Parathyroid adenoma (tissue), 2 donors: ENCODE measurements at regions not wholly inside any gene's neighbourhood (a gene's known extent, or its start where the extent isn't known, plus 50 kb on each side); places are given as distances from the start of the nearest gene placed in this dataset.
"Not testable (repeated sequence)": the region's sequence is repeated elsewhere in the genome, so short reads cannot be mapped to it uniquely, and the experiment has no call there.

Source experiments
- H2AFZ ChIP-seq: fragments of 300-600 bp; sonication (generic); one replicate; pipeline ENCODE4 v1.7.0; 2017; ENCODE audit warnings: antibody characterized with exemption, mild to moderate bottlenecking
- H3K27ac ChIP-seq: fragments of 300-600 bp; sonication (generic); one replicate; pipeline ENCODE4 v1.7.0; 2017
- H3K27me3 ChIP-seq: fragments of 300-600 bp; sonication (generic); one replicate; pipeline ENCODE4 v1.7.0; 2017; ENCODE audit warnings: low read length; ENCODE audit not compliant: control insufficient read depth, insufficient read depth
- H3K36me3 ChIP-seq: fragments of 300-600 bp; sonication (generic); one replicate; pipeline ENCODE4 v1.7.0; 2017; ENCODE audit warnings: low read length; ENCODE audit not compliant: control insufficient read depth, insufficient read depth
- H3K4me1 ChIP-seq: fragments of 300-600 bp; sonication (generic); one replicate; pipeline ENCODE4 v1.7.0; 2017; ENCODE audit warnings: control low read depth
- H3K4me2 ChIP-seq: fragments of 300-600 bp; sonication (generic); one replicate; pipeline ENCODE4 v1.7.0; 2017; ENCODE audit warnings: low read length
- H3K4me3 ChIP-seq: fragments of 300-600 bp; sonication (generic); one replicate; pipeline ENCODE4 v1.7.0; 2017; ENCODE audit warnings: low read depth, low read length
- H3K79me2 ChIP-seq: fragments of 300-600 bp; sonication (generic); one replicate; pipeline ENCODE4 v1.7.0; 2017; ENCODE audit warnings: control low read depth
- H3K9ac ChIP-seq: fragments of 300-600 bp; sonication (generic); one replicate; pipeline ENCODE4 v1.7.0; 2017; ENCODE audit warnings: mild to moderate bottlenecking
- H3K9me3 ChIP-seq: fragments of 300-600 bp; sonication (generic); one replicate; pipeline ENCODE4 v1.7.0; 2017; ENCODE audit warnings: low read length; ENCODE audit not compliant: control insufficient read depth
- TF ChIP-seq, protein P1 (sequence below): fragments of 300-600 bp; sonication (generic); IDR thresholded peaks from one replicate; pipeline ENCODE4 v1.7.0; 2017; ENCODE audit warnings: antibody characterized with exemption, mild to moderate bottlenecking
- donor health status: primary hyperparathyroidism.

DNA sequence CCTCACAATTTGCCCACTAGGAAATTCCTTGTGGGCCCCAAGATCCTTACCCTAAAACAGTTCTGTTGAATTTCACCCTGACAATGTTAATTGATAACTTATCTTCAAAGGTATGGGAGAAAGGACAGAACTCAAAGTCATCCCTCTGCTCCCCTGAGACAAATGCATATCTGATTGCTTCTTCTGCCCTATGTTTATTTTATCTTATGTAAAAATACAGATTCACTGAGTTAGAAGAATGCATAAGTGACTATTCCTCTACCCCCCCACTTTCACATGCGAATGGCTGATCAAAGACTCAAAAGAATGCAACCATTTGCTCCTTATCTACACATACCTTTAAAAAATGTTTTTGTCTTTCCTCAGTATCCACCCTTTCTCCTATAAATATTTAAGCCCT, 235.7 kb upstream of the SEMA3C start:
- Histone ChIP-seq H3K4me1 (no peaks in the 10 kb centered on the region), H3K4me2 (no peak overlapping the region), H3K79me2 (no peaks in the 10 kb centered on the region), H3K4me3 (no peak overlapping the region), H3K27ac (no peak overlapping the region), H2AFZ (no peak overlapping the region), H3K36me3 (no peaks in the 10 kb centered on the region), H3K27me3 (no peaks in the 10 kb centered on the region), H3K9ac (no peak overlapping the region), H3K9me3 (no peaks in the 10 kb centered on the region)
- TF ChIP-seq, protein P1, sequence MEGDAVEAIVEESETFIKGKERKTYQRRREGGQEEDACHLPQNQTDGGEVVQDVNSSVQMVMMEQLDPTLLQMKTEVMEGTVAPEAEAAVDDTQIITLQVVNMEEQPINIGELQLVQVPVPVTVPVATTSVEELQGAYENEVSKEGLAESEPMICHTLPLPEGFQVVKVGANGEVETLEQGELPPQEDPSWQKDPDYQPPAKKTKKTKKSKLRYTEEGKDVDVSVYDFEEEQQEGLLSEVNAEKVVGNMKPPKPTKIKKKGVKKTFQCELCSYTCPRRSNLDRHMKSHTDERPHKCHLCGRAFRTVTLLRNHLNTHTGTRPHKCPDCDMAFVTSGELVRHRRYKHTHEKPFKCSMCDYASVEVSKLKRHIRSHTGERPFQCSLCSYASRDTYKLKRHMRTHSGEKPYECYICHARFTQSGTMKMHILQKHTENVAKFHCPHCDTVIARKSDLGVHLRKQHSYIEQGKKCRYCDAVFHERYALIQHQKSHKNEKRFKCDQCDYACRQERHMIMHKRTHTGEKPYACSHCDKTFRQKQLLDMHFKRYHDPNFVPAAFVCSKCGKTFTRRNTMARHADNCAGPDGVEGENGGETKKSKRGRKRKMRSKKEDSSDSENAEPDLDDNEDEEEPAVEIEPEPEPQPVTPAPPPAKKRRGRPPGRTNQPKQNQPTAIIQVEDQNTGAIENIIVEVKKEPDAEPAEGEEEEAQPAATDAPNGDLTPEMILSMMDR, result no peak

DNA sequence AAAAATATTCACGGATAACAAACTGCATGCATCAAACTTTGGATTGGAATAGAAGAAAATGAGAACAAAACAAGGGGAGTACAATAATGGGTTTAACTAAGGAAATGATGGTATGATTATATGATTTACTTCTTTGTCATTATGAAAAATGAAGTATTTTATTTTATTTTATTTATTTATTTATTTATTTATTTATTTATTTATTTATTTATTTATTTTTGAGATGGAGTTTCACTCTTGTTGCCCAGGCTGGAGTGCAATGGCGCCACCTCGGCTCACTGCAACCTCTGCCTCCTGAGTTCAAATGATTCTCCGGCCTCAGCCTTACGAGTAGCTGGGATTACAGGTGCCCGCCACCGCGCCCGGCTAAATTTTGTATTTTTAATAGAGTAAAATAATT, 234.1 kb upstream of the SEMA3C start:
- not testable (repeated sequence) for H3K27ac ChIP-seq, H3K4me2 ChIP-seq, H3K36me3 ChIP-seq, H3K9ac ChIP-seq, H3K9me3 ChIP-seq, H3K4me3 ChIP-seq, H3K27me3 ChIP-seq, H2AFZ ChIP-seq, H3K79me2 ChIP-seq, H3K4me1 ChIP-seq

DNA sequence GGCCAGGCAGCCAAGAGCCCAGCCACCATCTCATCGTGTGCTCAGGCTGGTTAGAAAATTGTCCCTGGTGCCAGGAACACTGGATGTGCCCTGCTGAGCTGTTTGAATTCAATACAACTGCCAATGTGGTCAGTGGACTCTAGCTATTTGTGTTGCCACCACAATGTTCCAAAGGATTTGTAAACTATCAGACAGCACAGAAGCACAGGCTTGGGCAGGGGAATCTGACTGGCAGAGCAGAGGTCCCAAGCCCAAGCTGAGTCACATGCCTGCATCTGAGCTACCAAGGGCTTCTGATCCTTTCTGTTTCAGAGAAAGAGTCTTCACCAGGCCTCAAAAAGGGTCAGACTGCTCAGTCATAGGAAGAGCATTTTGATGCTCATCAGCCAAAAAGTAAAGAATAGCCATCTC, 232.1 kb upstream of the SEMA3C start:
- H3K27me3 ChIP-seq, result no peaks in the 10 kb centered on the region
- no peak overlapping the region for H2AFZ ChIP-seq
- no peak overlapping the region for H3K9ac ChIP-seq
- no peak overlapping the region for H3K4me3 ChIP-seq
- TF ChIP-seq, protein P1, result no peak
- no peaks in the 10 kb centered on the region for H3K4me1 ChIP-seq
- no peaks in the 10 kb centered on the region for H3K36me3 ChIP-seq
- H3K79me2 ChIP-seq, result no peaks in the 10 kb centered on the region
- no peak overlapping the region for H3K4me2 ChIP-seq
- no peaks in the 10 kb centered on the region for H3K9me3 ChIP-seq
- no peak overlapping the region for H3K27ac ChIP-seq

GRCh38 chr7:81143856-81144255, 225.0 kb upstream of the SEMA3C start:
- TF ChIP-seq, protein P1, result no peak
- Histone ChIP-seq H3K27ac (no peak overlapping the region), H3K9ac (no peak overlapping the region), H3K4me1 (no peaks in the 10 kb centered on the region), H3K9me3 (no peaks in the 10 kb centered on the region), H3K4me3 (no peak overlapping the region), H3K27me3 (no peaks in the 10 kb centered on the region), H2AFZ (no peak overlapping the region), H3K4me2 (no peak overlapping the region), H3K79me2 (no peaks in the 10 kb centered on the region), H3K36me3 (no peaks in the 10 kb centered on the region)

GRCh38 chr7:81141257-81142205, 222.7 kb upstream of the SEMA3C start:
- H3K4me3 ChIP-seq, H3K4me2 ChIP-seq, H3K27ac ChIP-seq, H3K9me3 ChIP-seq, H3K4me1 ChIP-seq, H3K36me3 ChIP-seq, H3K9ac ChIP-seq, H3K79me2 ChIP-seq, H3K27me3 ChIP-seq, H2AFZ ChIP-seq: not testable (repeated sequence)
